Left forelimb (tissue), 1 donor: ENCODE measurements at regions not wholly inside any gene's neighbourhood (a gene's known extent, or its start where the extent isn't known, plus 50 kb on each side); places are given as distances from the start of the nearest gene placed in this dataset.
"Not testable (repeated sequence)": the region's sequence is repeated elsewhere in the genome, so short reads cannot be mapped to it uniquely, and the experiment has no call there.

Experiments used
- DNase-seq: peaks from one replicate; pipeline ENCODE4 v3.0.0-alpha.2; 2018; ENCODE audit warnings: low spot score

GRCh38 chr10:34015700-34016099 lies 681.2 kb upstream of the NRP1 start:
- no peak for DNase-seq

DNA sequence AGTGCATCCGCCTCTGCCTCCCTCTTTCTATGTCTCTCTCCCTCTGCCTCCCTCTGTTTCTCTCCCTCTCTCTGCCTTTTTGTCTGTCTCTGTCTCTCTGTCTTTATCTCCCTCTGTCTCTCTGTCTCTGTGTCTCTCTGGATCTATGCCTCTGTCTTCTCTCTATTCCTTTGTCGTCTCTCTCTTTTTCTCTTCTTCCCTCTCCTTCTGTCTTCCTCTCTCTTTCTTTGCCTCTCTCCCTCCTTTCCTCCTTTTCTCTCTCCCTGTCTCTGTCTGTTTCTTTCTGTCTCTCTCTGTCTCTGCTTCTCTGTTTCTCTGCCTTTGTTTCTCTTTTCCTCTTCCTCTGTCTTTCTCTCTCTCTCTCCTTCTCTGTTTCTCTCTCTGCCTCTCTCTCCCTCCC lies 678.8 kb upstream of the NRP1 start:
- DNase-seq, result no peak

DNA sequence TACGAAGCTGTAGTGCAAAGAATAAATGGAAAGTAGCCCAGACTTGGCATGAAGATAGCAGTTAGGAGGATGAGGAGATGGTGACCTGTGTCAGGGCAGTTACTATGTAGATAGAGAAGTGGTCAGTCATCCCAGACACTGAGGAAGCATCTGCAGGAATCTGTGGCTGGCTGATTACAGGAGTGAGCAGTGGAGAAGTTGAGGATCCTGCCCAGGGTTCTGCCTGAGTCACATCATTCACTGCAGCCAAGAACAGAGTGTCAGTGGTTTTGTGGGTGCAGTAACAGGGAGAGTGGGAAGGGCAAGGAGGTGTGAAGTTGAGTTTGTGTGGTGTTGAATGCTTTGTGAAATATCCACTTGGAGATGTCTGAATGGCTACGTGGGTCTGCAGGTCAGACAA lies 676.4 kb upstream of the NRP1 start:
- DNase-seq, result no peak

DNA sequence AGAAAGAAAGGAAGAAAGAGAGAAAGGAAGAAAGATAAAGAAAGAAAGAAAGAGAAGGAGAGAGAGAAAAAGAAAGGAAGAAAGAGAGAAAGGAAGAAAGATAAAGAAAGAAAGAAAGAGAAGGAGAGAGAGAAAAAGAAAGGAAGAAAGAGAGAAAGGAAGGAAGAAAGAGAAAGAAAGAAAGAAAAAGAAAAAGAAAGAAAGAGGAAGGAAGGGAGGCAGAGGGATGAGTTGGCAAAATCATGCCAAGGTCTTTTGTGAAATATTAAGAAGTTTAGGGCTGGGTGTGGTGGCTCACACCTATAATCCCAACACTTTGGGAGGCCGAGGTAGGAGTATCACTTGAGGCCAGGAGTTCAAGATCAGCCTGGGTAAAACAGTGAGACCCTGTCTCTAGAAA lies 675.8 kb upstream of the NRP1 start:
- DNase-seq, result not testable (repeated sequence)

DNA sequence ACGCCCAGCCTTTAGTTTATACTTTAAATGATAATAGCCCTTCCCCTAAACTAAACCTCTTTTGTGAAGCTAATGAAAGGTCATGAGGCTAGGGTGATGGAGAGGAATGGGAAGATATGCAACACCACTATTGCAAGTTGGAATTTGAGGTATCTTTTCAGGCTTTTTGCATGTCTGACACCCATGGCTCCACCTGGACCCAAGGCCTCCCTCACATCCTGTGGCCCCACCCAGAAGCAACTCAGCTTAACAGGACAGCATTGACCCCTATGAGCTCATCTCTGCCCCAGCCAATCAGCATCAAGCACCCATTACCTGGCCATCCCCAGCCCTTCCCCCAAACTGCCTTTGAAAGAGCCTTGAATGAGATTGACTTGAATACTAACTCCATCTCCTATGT lies 674.2 kb upstream of the NRP1 start:
- no peak for DNase-seq

GRCh38 chr10:34006471-34006870 lies 672.0 kb upstream of the NRP1 start:
- no peak for DNase-seq

- no peak for DNase-seq
Observed at GRCh38 chr10:34003561-34003960, 669.1 kb upstream of the NRP1 start.

- no peak for DNase-seq
Observed at GRCh38 chr10:34002896-34003295, 668.4 kb upstream of the NRP1 start.

DNA sequence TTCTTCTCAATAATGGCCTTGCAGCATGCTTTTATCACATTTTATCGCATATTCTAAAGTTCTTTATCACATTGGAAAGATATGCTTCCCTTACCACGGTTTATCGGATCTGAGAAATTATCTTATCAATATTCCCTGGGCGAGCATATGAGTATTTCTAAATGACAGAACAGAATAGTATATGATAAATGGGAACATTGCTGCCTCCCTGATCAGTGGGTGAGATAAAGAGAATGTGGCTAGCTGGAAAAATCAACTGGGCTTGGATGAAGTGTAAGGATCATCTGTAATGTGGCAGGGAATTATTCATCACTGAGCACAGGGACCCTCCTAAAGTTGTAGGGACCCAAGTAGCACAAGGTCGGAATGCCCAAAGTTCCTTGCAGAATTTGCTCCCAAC lies 667.4 kb upstream of the NRP1 start:
- no peak for DNase-seq

DNA sequence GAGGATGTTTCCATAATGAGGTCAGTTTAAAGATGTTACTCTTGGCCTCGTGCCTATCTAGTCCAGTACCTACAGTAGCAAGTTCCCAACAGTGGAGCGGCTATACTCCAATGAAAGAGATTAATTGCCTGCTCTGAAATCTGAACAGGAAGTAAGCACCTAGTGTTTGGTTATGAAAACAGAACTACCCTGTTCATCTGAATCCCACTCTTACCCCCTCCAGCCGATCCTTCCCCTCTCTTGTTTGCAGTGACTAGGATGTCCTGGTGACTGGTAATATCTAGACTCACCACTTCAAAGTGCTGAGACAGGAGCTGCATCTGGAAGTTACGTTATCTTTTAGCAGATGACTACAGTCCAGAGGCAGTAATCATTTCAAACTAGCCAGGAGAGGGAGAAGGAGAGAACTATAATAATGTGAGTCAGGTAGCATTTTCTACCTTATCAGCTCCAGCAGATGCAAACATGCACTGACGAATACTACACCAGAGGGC lies 666.7 kb upstream of the NRP1 start:
- no peak for DNase-seq

DNA sequence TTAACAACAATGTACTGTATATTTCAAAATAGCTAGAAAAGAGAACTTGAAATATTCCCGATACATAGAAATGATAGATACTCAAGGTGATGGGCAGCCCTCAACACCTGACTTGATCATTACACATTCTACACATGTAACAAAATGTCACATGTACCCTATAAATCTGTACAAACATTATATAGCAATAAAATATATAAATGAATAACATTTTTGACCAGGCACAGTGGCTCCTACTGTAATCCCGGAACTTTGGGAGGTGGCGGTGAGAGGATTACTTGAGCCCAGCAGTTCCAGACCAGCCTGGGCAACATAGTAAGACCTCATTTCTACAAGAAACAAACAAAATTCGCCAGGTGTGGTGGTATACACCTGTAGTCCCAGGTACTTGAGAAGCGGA lies 659.5 kb upstream of the NRP1 start:
- no peak for DNase-seq

DNA sequence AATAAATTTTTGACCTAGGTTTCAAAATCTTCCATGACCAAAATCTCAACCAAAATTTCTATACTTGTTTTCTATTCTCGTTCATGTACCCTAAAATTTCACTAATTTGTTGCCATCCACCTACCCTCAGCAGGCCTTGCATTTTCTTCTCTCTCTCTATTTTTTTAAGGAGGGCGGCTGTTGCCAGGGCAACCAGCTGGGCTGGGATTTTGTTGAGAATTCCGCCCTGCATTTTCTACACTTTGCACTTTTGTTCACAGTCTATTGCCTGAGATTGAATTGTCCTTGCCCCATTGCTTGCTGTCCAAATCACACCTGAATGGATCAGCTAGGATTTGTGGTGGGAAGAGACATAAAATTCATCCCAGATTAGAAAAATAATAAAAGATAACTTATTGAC lies 657.5 kb upstream of the NRP1 start:
- DNase-seq, result no peak

- DNase-seq, result no peak
Observed at GRCh38 chr10:33986515-33986914, 652.0 kb upstream of the NRP1 start.

- no peak for DNase-seq
Observed at GRCh38 chr10:33986016-33986415, 651.5 kb upstream of the NRP1 start.

- no peak for DNase-seq
Observed at GRCh38 chr10:33982995-33983394, 648.5 kb upstream of the NRP1 start.

DNA sequence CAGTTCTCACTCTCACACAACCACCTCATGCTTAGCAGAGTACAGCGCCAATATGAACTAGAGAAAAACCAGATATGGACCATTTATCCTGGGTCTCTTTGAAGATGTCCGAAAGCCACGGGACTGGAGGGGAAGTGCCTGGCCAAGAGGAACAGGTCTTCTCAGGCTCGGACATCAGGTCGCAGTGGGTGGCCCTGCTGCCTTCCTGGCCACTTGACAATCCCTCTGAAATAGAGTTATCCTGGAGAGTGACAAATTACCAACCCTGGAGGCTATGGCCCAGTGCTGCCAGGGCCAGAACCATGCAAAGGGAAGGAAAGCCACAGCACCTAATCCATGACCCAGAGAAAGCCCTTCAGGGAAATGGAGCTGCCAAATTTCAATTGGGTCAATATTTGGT lies 646.8 kb upstream of the NRP1 start:
- no peak for DNase-seq

- DNase-seq, result no peak
Observed at GRCh38 chr10:33979195-33979594, 644.7 kb upstream of the NRP1 start.

DNA sequence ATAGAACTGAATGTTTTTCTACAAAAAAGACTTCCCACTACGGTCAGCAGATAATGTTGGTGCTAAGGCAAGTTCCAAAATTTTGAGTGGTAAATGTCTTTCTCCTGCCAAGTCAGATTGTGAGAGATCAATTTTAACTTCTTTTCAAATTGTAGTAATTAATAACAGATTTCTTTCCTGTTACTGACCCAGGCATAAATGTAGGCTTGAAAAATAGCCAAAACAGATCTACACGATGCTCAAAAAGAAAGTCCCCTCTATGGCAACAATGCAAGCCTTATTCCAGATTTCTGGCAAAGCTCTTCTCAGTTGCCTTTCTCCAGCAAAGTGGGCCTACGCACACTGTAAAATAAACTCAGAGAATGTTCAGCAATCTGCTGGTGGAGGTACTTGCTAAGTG lies 641.0 kb upstream of the NRP1 start:
- no peak for DNase-seq

- DNase-seq, result no peak
Observed at GRCh38 chr10:33974976-33975478, 640.6 kb upstream of the NRP1 start.

DNA sequence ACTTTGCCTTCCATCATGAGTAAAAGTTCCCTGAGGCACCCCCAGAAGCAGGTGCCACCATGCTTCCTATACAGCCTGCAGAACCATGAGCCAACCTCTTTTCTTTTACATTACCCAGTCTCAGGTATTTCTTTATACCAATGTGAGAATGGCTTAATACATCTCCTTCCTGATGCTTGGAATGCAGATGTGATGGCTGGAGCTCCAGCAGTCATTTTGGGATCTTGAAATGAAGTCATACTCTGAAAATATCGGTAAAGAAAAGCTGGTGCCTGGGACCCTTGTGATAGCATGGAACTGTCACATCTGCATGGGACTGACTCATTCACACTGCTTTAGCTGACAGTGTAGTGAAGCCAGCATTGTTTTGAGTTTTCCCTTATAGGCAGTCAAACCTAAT lies 634.5 kb upstream of the NRP1 start:
- DNase-seq, result no peak

- DNase-seq, result no peak
Observed at GRCh38 chr10:33967606-33968120, 633.2 kb upstream of the NRP1 start.

GRCh38 chr10:33966946-33967345 lies 632.5 kb upstream of the NRP1 start:
- no peak for DNase-seq

DNA sequence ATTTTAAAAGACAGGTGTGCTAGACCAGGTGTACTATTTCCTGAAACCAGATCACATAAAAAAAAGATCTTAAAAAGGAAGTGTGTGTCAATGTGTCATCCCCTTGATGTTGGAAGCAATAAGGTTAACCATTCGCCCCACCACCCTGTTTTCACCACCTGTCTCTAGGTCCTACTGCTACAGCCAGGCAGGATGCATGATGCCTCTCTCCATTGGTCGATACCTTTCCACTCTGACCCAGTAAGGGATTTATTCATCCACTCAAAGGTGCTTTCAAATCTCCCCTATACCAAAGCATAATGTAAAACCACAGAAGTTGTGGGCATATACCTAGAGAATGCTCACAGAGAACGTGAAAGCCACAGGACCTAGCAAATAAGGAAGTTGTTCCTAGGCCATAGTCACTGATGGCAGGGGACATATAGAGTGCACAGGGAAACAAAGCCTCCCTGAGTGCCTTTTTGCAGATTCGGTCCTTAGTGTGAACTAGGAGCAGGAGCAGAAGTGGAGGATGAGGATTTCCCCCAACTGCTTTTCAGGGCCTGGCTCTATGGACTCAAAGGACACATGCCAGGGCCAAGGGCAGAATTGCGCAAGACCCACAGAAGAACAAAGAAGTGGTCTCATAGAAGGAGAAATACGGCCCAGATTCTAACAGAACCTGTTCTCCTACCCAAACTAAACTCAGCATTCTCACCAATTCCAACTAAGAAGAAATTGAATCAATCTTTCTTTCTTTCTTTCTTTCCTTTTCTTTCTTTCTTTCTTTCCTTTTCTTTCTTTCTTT lies 631.5 kb upstream of the NRP1 start:
- no peak for DNase-seq

DNA sequence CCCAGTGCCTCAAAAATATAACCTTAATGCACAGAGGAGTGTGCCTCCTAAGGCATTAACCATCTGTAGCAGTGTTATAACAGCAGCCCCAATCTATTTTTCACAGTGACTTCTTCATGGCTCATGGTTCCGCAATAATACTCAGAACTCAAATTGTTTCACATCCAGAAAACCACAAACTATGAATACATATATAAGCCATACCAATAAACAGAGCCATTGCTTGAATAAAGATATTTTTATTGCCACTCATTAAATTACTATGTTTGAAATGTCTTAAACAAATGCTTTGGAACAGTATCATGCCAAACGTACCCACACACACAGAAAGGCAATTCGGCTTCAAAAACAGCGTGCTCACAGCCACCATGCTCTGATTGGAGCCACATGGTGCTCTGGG lies 629.3 kb upstream of the NRP1 start:
- DNase-seq, result no peak
